ENCODE measurements at regions not wholly inside any gene's neighbourhood (a gene's known extent, or its start where the extent isn't known, plus 50 kb on each side); places are given as distances from the start of the nearest gene placed in this dataset.

DNA sequence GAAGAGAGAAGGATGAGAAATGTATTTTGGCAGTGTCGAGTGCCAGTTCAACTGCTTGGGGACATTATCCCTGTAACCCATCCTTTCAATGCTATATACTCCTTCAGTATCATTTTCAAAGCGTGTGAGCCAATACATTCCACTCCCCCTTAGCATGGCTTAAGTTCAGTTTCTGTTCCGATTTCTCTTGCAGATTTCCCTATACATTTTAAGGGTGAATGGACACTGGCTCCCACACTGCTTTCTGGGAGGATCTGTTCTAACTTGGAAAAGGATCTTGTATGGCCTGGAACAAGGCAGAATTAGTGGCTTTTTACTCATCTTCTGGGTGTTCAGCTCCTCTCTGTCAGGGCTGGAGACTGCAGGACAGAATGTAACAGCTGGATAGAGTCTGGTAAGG is 333.8 kb downstream of the HAPSTR1 start:
- no peak for DNase-seq

DNA sequence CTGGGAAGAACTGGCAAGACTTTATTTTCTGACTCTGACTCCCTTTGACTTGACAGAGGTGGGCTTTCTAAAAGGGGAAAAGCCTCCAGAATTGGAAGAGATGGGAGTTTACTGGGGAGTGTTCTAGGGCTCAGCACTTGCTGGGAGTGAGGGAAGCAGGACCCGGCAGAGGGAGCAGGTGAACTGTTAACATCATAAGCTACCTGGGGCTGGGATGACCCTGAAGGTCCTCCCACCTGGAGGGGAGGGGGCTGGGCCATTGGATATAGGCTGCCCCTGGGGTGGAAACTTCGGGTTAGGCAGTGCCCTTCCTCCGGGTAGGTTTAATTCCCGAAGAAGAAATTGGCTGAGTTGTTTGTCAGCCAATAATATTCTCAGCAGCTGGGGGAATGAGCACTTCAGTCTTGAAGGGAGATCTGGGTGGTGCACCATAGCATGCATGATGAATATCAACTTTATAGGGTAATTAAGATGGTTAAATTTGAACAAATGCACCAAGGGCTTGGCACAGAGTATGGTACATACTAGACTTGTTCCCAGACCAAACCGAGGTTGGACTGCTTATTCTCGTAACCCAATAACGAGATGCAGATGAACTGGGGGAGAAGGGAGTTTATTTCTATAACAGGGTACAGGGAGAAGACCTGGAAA is 337.0 kb downstream of the HAPSTR1 start:
- DNase-seq: no peak

DNA sequence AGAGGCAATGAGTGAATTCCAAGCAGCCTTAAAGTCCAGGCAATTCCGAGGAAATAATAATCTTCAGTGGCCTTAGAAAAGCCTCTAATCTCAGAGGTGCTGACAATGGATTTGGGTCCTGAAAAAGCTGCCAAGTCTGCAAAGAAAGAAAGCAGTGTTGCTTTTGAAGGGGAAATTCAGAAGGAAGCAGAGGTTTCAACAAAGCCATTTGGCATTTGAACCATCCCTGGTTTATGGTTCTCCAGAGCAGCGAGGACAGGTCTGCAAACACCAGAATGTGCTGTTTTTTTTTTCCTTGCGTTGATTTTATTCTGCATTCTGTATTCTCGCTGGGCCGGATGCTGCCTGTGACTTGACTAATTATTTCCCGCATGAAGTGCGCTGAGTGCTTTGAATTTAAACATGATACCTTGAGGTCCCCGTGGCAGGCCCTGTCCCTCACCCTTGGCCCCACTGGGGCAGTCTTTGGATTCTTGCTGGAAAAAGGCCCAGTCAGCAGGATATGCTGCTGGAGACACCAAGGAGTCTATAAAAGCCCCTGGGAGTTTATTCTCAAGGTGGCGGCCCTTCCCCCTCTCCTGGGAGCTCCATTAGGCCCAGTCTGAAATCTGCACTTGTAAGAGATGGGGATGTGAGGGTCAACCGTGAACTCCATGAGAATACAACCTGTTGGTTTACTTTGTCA is 338.3 kb downstream of the HAPSTR1 start:
- no peak for DNase-seq

DNA sequence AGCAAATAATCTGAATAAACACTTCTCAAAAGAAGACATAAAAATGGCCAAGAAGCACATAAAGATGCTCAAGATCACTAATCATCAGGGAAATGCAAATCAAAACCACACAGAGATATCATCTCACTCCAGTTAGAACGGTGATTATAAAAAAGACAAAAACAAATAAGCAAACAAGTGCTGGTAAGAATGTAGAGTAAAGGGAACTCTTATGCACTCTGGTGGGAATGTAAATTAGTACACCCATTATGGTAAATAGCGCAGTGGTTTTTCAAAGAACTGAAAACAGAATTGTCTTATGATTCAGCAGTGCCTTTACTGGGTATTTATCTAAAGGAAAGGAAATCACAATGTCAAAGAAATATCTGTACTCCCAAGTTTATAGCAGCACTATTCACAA is 343.2 kb downstream of the HAPSTR1 start:
- no peak for DNase-seq

DNA sequence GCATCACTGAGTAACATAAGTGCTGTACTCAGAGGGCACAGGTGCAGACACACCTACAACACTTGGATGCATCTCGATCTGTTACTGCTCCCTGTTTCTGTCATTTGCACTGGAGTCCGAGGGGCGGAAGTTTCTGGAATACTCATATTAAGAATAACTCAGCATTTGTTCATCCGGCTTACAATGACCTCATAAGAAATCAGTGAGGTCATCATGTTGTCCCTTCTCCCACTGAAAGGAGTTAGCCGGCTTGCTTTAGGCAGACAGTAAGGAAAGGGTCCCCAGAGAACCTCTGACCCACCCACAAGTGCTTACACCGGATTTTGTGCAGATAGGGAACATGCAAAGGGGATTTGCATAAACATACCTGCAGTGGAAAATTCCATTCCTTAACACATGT is 344.7 kb downstream of the HAPSTR1 start:
- no peak for DNase-seq

DNA sequence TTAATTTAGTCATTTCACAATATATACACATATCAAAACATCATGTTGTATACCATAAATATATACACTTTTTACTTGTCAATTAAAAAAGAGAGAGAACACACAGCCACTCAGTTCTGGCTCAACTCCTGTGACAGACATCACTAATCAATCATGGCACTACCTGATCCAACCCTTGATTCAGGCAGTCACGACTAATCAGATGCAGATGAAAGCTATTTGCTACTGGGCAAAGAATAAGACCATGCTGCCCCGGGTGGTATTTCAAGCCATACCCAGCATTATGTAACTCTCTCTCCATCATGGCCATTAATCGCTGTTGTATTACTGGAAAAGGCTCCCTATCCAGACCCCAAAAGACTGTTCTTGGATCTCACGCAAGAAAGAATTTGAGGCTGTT is 345.7 kb downstream of the HAPSTR1 start:
- no peak for DNase-seq

DNA sequence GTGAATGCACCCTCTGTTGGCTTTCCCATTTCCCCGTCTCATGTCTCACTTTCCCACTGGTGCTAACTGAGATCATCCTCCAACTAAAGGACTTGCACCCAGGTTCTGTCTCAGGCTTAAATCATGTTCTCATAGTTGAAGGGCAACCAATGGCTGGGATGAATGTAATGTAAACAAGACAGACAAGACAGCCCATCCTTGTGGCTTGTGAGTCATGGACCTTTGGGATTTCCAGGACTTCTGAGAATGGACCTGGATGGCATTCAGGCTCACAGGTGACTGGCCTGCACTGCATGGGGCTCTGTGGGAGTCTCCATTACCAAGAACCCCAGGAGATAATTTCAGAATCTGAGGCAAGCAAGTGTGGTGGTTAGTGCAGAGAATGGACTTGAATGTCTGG is 347.5 kb downstream of the HAPSTR1 start:
- no peak for DNase-seq

DNA sequence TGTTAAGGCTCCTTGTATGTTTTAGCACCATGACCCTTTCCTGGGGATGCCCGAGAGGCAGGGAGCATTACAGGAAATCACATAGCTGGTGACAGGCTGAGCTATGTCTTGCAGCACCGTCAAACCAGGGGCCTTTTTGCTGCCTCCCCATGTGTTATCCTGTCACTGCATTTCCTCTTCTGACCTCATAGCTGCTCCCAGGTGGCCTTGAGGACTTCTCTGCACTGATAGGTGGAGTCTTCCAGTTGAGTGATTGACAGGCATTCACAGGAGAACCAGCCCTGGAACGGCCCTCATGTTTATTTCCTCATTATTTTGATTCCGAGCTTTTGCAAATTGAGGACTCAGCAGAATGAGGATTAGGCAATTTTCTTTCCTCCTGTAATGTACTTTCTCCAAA is 349.6 kb downstream of the HAPSTR1 start:
- no peak for DNase-seq

DNA sequence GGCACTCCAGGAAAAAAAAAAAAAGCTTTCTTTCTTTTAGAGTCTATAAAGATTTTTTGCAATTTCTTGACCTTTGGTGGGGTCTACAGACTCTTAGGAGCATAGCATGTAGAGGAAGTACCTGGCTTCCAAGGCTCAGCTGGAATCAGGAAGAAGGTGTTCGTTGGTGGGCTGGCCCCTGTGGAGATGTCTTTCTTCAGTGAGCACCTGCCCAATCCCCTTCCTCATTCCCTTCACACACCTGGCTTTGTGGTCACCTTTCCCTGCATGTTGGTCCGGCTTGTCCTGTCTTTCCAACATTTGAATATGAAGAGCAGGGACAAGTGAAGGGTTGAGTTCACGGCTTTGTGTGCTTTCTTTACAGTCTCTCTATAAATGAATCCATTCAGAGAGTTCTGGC is 352.4 kb downstream of the HAPSTR1 start:
- DNase-seq: no peak

DNA sequence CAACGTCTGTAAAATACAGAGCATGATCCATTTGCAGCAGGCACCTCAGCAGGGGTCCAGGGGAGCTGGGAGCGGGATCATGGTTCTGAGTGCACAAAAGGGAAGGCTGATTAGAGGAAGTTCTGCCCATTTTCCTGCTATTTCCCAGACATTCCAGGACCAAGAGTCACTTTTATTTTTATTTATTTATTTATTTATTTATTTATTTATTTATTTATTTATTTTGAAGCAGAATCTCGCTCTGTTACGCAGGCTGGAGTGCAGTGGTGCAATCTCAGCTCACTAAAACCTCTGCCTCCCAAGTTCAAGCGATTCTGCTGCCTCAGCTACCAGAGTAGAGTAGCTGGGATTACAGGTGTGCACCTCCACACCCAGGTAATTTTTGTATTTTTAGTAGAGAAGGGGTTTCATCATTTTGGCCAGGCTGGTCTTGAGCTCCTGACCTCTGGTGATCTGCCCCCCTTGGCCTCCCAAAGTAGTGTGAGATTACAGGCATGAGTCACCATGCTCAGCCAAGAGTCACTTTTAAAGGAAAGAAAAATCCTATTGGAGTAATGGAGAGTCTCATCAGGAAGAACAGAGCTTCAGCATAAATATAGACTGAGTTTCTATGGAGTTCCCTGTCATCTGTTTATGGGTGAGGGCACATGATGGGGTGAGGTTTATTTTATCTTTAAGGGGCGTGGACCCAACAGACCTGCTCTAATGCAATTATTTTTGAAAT is 355.2 kb downstream of the HAPSTR1 start:
- no peak for DNase-seq

DNA sequence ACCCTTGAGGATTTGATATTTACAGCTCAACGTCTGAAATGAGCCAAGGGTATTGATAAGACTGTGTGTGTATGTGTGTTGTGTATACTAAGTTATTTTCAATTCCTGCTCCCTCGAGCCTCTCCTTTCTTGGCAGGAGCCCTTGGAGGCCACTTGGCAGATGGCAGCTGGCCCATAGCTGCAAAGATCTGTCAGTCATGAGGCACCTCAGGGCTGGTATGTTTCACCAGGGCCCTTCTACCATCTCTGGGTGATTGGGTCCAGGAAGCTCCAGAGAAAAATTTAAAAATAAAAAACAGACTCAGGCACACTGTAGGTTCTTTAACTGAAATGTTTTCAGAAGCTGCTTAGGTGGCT is 355.7 kb downstream of the HAPSTR1 start:
- no peak for DNase-seq

DNA sequence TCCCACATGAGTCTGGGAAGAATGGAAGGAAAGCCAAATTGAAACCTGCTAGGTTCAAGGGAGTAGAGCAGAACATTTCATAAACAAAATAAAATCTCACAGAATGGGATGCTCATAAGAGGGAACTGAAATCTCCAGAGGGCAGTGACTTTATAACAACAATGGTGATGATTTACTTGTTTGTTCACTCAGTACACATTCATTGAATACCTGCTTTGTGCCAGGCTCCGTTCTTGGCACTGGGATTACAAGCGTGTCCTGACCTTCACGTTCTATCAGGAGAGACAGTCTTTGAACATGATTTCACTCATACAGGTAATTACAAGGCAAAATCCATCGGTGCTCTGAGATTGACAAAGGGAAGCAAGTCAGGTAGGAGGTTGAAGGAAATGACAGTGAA is 356.3 kb downstream of the HAPSTR1 start:
- no peak for DNase-seq

DNA sequence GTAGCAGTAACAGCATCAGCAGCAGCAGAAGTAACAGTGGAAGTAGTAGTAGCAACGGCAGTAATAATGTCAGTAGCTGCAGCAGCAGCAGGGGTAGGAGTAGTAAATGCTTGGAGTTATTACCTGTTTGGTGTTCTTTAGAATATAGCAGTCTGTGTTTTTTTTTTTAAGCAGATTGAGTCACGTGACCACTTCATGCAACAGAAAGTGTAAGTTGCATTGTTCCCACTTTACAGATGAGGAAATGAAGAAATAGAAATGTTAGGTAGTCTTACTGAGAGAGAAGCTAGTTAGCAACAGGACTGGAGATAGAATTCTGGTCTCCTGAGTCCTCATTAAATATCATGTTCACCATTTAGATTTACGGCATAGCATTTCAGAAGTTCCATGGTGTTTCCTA is 358.2 kb downstream of the HAPSTR1 start:
- no peak for DNase-seq

DNA sequence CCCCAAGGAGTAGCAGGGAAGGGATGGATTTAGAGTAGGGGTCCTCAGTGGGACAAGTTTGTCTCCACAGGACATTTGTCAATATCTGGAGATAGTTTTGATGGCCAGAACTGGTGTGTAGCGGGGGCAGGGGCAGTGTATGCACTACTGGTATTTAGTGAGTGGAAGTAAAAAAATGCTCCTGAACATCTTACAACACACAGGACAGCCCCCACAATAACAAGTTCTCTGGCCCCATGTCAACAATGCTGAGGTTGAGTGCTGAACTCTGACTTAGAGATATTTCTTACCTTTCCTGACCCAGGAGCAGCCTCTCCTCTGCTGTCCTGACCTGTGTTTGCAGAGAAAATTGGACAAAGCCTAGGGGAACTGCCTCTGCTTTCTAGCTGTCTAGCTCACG is 365.8 kb downstream of the HAPSTR1 start:
- no peak for DNase-seq

DNA sequence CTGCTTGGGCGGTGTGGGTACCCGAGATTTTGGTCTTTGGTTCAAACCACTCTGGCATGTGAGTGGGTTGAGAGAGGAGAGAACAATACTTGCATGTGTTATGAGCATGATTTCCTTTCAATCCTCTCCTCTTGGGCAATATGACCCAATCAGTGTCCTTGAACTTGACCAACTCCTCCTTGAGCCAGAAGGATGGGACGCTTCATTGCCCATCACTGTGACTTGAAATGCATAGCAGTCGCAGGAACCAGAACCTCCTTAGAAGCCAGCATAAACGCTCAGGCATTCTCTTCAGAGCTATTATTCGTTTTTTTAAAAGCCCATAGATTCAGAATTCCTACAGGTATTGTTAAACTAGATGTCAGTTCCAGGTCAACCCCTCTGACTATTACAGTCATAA is 367.4 kb downstream of the HAPSTR1 start:
- DNase-seq: no peak

DNA sequence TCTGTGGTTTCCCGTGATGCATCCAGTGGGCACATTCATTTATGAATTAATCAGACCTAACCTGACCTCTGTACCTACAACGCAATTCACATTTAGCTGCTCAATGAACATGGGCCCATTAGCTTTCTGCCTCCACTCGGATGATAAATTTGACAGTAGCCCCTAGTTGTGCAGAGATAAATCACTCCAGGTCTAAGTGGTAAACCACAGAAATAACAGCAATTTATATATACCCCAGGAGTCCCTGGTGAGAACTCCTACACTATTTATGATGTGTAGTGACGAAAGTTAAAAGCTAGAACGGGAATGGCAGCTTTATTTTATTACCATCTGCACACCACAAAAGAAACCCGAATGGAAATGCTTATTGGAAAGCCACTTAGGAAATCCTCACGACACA is 371.5 kb downstream of the HAPSTR1 start:
- DNase-seq: no peak

DNA sequence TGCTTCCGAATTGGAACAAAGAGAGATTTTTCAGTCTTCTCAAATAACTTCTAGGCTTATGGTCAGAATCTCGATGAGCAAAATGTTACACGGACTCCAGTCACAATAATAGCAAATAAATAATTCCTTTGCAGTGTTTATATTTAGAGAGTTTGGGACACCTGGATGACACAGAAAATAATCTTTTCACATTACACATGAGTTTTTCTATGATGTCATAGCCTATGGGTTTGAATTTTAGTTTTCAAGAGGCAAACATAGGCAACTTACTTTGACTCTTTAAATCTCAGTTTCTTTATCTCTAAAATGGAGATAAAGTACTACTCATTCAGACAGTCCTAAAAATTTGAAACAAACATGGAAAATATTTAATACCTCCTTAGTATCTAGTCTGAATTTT is 372.0 kb downstream of the HAPSTR1 start:
- DNase-seq: no peak

DNA sequence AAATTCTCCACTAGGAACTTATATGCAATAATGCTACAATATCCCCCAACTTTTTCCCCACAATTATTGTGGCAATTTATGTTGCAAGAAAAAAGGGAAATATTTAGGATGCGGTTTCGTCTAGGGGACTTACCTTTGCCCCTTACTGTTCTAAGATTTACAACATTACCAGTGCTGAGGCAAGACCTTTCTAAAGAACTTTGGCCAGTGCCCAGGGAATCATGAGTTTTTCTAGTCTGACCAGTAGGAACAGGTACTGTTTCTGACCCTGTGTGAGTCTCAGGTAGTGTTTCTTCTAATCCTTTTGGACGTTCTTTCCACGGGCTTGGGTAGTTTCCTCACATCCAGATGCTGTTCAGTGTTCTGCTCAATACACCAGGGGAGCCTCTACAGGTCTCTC is 373.7 kb downstream of the HAPSTR1 start:
- no peak for DNase-seq

DNA sequence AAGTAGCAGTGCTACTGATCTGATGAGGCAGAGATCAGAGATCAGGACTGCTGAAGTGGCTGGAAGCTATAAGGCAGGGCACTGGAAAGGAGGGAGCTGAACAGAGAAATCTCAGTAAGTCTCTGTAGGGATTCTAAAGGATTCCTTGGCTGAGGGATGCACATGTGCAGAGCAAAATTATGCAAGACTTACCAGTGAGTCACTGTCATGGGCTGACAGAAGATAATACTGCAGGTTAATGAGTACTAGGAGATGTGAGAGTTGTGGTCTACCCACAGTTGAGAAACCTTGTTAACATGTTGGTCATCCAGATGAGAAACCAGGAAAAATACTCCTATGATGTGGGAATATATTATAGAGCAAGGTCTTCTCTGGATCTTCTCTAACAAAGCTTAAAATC is 378.1 kb downstream of the HAPSTR1 start:
- DNase-seq: no peak

DNA sequence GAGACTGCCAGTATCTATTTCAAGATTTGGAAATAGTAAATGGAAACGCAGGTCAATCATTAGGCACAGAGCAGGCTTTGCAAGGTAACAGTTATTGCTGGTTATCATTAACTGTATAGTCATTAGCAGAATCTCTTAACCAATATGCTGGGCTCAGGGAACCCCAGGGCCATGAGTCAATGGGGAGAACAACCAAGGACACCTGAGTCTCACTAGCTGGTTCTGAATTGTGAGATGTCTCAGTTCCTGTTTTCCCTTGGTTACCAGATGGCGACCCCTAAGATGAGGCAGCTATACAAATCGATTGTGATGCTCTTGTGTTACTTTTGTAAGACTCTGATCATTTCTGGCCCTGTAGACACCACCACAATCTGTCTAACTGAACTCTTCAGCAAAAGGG is 385.3 kb downstream of the HAPSTR1 start:
- no peak for DNase-seq

DNA sequence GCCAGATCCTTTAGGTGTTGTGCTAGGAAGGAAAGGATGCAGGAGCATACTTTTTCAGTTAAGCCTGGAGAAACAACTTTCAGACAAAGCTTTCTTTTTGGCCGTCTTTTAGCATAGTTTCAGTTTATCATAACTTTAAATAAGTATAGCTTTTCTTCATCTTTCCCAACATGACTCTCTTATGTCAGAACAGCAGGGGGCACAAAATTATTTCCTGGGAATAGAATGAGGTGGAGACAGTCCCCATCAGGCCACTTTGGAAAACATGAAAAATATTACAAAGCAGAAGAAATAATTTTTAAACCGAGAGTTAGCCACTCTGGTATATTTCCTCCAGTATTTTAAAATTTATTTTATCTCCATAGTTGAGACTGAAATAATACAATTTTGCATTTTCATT is 387.6 kb downstream of the HAPSTR1 start:
- DNase-seq: no peak

DNA sequence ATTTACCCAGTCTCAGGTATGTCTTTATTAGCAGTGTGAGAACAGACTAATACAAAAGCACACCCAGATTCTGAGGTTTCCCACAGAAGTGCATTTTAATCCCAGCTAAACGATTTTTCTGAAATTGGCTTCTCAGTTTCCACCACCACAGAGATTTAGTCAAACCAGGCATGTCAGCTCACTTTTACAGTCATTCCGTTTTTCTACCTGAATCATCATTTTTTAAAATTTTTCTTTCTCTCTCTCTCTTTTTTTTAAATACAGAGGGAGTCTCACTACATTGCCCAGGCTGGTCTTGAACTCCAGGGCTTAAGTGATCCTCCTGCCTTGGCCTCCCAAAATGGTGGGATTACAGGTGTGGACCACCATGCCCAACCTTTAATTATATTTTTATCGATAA is 389.1 kb downstream of the HAPSTR1 start:
- DNase-seq: no peak

DNA sequence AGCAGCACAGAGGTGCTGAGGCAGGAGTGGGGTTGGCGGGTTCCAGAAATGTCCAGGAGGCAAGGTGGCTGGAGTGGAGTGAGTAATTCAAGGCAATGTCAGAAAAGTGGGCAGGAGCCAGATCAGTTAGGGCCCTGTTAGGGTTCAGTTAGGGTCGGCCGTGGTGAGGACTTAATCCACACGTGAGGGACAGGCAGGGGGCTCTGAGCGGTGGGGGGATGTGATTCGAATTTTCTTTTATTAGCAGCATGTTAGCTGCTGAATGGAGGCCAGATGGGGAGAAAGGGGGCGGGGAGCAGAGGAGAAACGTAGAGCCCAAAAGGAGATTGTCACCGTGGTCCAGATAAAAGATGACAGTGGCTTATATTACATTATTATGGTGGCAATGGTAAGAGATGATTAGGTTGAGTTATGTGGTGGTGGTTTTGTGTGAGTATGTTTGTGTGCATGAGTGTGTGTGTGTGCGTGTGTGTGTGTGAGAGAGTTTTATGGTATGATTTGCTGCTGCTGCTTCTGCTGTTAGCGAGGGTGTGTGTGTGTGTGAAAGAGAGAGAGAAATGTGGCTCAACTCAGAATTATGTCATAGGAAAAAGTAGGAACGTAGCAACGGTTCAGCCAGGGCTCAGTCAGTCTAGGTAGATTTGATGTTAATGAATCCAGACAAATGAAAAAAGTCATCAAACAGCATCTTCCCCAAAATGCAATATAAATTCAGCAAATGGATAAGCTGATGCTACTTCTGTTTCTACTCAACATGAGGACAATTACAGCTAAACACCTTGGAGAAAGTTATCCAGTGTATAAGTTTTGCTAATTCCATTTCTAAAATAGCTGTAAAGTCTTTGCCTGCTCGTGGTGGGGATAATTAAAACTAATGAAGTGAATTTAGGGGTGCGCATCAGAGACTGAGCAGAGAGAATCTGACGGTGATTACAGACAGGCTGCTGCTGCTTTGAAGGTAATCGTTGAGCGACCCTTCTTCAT is 390.6 kb downstream of the HAPSTR1 start:
- DNase-seq: no peak

All from KG1 (cell line).